HG03066 (cell line): ENCODE measurements at regions not wholly inside any gene's neighbourhood (a gene's known extent, or its start where the extent isn't known, plus 50 kb on each side); places are given as distances from the start of the nearest gene placed in this dataset.

Source experiments
- ATAC-seq: cut with Tn5 transposase; IDR thresholded peaks from one replicate; pipeline ENCODE4 v1.9.1; 2021; ENCODE audit warnings: low read depth; ENCODE audit not compliant: unreplicated experiment

GRCh38 chr1:62917314-62917713, 133.4 kb downstream of the ATG4C start:
- no peak for ATAC-seq

- ATAC-seq, result no peak
Observed at GRCh38 chr1:62917805-62918204, 133.9 kb downstream of the ATG4C start.

- ATAC-seq, result no peak
Observed at GRCh38 chr1:62918700-62919099, 134.8 kb downstream of the ATG4C start.

- ATAC-seq, result no peak
Observed at GRCh38 chr1:62922006-62922405, 138.1 kb downstream of the ATG4C start.

GRCh38 chr1:62924983-62925790, 141.3 kb downstream of the ATG4C start:
- no peak for ATAC-seq

- ATAC-seq, result no peak
Observed at GRCh38 chr1:62926681-62927252, 142.8 kb downstream of the ATG4C start.

GRCh38 chr1:62928885-62929284, 145.0 kb downstream of the ATG4C start:
- no peak for ATAC-seq

GRCh38 chr1:62937634-62938296, 153.8 kb downstream of the ATG4C start:
- ATAC-seq, result no peak

GRCh38 chr1:62941780-62942179, 157.8 kb downstream of the ATG4C start:
- no peak for ATAC-seq

- ATAC-seq, result no peak
Observed at GRCh38 chr1:62946511-62946910, 162.6 kb downstream of the ATG4C start.

- no peak for ATAC-seq
Observed at GRCh38 chr1:62951428-62951827, 167.5 kb downstream of the ATG4C start.

- ATAC-seq, result no peak
Observed at GRCh38 chr1:62952596-62952995, 168.7 kb downstream of the ATG4C start.

- ATAC-seq, result no peak
Observed at GRCh38 chr1:62953633-62954032, 169.7 kb downstream of the ATG4C start.

GRCh38 chr1:62954758-62955157, 170.8 kb downstream of the ATG4C start:
- no peak for ATAC-seq

- no peak for ATAC-seq
Observed at GRCh38 chr1:62955666-62956065, 171.7 kb downstream of the ATG4C start.

GRCh38 chr1:62962014-62962812, 178.3 kb downstream of the ATG4C start:
- ATAC-seq, result no peak

GRCh38 chr1:62962901-62963776, 179.2 kb downstream of the ATG4C start:
- peak; percentile 74 for ATAC-seq

- ATAC-seq, result no peak
Observed at GRCh38 chr1:62964141-62964540, 180.2 kb downstream of the ATG4C start.

GRCh38 chr1:62967031-62967430, 183.1 kb downstream of the ATG4C start:
- ATAC-seq, result no peak

GRCh38 chr1:62977366-62977765, 193.4 kb downstream of the ATG4C start:
- ATAC-seq, result no peak
